ENCODE measurements at regions not wholly inside any gene's neighbourhood (a gene's known extent, or its start where the extent isn't known, plus 50 kb on each side); places are given as distances from the start of the nearest gene placed in this dataset.
"Not testable (repeated sequence)": the region's sequence is repeated elsewhere in the genome, so short reads cannot be mapped to it uniquely, and the experiment has no call there.

- no peaks in the 10 kb centered on the region for H3K36me3 Mint-ChIP-seq (ENCODE audit: insufficient read depth)
- no peak overlapping the region for H3K4me3 Mint-ChIP-seq
- peaks cover 10% of the 10 kb centered on the region for H3K9me3 Mint-ChIP-seq
- no peaks in the 10 kb centered on the region for H3K27me3 Mint-ChIP-seq (ENCODE audit: low read depth)
- ATAC-seq (no peak), DNase-seq (no peak)
- H3K4me1 Mint-ChIP-seq (ENCODE audit: low read depth), result no peaks in the 10 kb centered on the region
Observed at GRCh38 chr14:29982171-29982570, 54.5 kb upstream of the PRKD1 start.

GRCh38 chr14:29982993-29983392, 55.3 kb upstream of the PRKD1 start:
- H3K4me1 Mint-ChIP-seq (ENCODE audit: low read depth), result no peaks in the 10 kb centered on the region
- no peaks in the 10 kb centered on the region for H3K27me3 Mint-ChIP-seq (ENCODE audit: low read depth)
- ATAC-seq (no peak), DNase-seq (no peak)
- H3K4me3 Mint-ChIP-seq, result no peak overlapping the region
- no peaks in the 10 kb centered on the region for H3K36me3 Mint-ChIP-seq (ENCODE audit: insufficient read depth)
- H3K9me3 Mint-ChIP-seq, result peaks cover 10% of the 10 kb centered on the region

DNA sequence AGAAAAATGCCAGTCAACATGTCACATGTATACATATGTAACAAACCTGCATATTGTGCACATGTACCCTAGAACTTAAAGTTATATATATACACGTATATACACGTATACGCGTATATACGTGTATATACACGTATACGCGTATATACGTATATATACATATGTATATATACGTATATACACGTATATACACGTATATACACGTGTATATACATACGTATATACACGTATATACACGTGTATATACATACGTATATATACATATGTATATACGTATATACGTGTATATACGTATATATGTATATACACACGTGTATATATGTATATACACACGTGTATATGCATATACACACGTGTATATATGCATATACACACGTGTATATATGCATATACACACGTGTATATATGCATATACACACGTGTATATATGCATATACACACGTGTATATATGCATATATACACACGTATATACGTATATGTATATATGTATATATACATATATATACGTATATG, 62.8 kb upstream of the PRKD1 start:
- H3K36me3 Mint-ChIP-seq (ENCODE audit: insufficient read depth); ATAC-seq; H3K4me3 Mint-ChIP-seq; DNase-seq; H3K27me3 Mint-ChIP-seq (ENCODE audit: low read depth); H3K4me1 Mint-ChIP-seq (ENCODE audit: low read depth); H3K9me3 Mint-ChIP-seq: not testable (repeated sequence)

DNA sequence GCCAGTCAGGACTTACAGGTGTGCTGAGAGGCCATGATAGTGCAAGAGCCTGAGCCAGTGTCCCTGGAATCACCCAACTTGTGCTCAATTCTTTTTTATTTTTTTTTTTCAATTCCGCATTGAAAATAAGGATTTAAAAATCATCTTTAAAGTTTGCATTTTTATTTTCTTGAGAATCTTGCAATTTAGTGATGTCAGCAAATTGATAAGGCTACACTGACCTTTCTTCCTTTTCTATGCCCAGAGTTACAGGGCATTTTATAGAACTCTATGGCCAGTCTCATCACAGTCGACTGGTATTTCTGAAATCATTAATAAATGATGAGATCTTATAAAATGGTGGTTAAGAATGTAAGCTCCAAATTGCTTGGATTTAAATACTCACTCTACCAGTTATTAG, 63.3 kb upstream of the PRKD1 start:
- Mint-ChIP-seq H3K27me3 (ENCODE audit: low read depth) (no peaks in the 10 kb centered on the region), H3K4me3 (no peak overlapping the region), H3K4me1 (ENCODE audit: low read depth) (no peaks in the 10 kb centered on the region), H3K9me3 (no peaks in the 10 kb centered on the region), H3K36me3 (ENCODE audit: insufficient read depth) (no peaks in the 10 kb centered on the region)
- DNase-seq (no peak), ATAC-seq (no peak)

DNA sequence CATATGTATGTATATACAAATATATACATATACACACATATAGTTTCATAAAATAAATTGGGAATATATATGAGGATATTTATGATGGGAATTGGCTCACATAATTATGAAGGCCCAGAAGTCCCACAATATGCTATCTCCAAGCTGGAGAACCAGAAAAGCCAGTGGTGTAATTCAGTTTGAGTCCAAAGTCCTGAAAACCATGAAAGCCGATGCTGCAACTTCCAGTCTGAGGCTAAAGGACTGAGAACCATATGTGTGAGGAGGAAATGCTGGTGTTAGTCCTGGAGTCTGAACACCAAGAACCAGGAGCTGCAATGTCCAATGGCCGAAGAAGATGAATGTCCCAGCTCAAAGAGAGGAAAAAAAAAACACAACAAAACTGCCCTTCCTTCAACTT, 65.5 kb upstream of the PRKD1 start:
- H3K36me3 Mint-ChIP-seq (ENCODE audit: insufficient read depth), result no peaks in the 10 kb centered on the region
- H3K9me3 Mint-ChIP-seq, result no peaks in the 10 kb centered on the region
- H3K27me3 Mint-ChIP-seq (ENCODE audit: low read depth), result no peaks in the 10 kb centered on the region
- ATAC-seq (no peak), DNase-seq (no peak)
- no peaks in the 10 kb centered on the region for H3K4me1 Mint-ChIP-seq (ENCODE audit: low read depth)
- no peak overlapping the region for H3K4me3 Mint-ChIP-seq

GRCh38 chr14:29999013-29999539, 71.4 kb upstream of the PRKD1 start:
- no peaks in the 10 kb centered on the region for H3K36me3 Mint-ChIP-seq (ENCODE audit: insufficient read depth)
- ATAC-seq, result no peak
- H3K9me3 Mint-ChIP-seq, result no peaks in the 10 kb centered on the region
- DNase-seq, result no peak
- H3K4me3 Mint-ChIP-seq, result no peak overlapping the region
- no peaks in the 10 kb centered on the region for H3K4me1 Mint-ChIP-seq (ENCODE audit: low read depth)
- H3K27me3 Mint-ChIP-seq (ENCODE audit: low read depth), result peaks cover 2% of the 10 kb centered on the region

GRCh38 chr14:30002859-30003258, 75.2 kb upstream of the PRKD1 start:
- H3K9me3 Mint-ChIP-seq, result peaks cover 7% of the 10 kb centered on the region
- no peak for ATAC-seq

DNA sequence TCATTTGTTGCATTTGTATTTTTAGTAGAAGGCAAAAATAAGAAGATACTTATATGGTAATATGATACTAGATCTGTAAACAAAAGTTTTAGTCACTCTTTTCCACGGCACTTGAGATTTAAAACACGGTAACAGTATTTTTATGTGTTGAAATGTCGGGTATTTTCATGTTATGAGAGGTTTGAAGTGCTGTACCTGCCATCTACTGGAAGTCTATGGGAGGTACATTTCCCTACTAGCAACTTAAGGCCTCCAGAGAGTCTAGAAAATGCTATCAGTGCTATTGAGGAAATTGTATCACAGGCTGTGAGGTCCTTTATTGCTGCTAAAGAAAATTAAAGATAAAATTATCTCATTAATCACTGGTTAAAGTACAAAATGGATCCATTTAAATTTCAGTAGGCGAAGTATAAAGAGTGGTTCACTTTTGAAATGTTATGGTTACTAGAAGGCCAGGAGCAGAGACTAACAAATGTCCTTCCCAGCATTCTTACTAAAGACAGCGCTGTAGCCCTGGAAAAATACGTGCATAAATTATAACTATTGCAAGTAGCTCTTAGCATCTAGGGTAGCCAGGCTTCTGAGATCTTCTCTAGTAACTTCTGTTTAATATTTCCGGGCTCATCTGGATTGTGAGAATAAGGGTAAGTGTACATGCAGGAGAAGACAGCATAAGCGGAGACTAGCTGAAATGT, 77.6 kb upstream of the PRKD1 start:
- Mint-ChIP-seq H3K36me3 (ENCODE audit: insufficient read depth) (no peaks in the 10 kb centered on the region), H3K27me3 (ENCODE audit: low read depth) (peaks cover under 1% of the 10 kb centered on the region), H3K4me1 (ENCODE audit: low read depth) (no peaks in the 10 kb centered on the region), H3K9me3 (peaks cover 10% of the 10 kb centered on the region), H3K4me3 (no peak overlapping the region)
- ATAC-seq (no peak), DNase-seq (no peak)

More at GRCh38 chr14:30002859-30003258, 75.2 kb upstream of the PRKD1 start:
- Mint-ChIP-seq H3K27me3 (ENCODE audit: low read depth) (peaks cover 2% of the 10 kb centered on the region), H3K36me3 (ENCODE audit: insufficient read depth) (no peaks in the 10 kb centered on the region), H3K4me3 (no peak overlapping the region), H3K4me1 (ENCODE audit: low read depth) (no peaks in the 10 kb centered on the region)
- DNase-seq, result no peak

DNA sequence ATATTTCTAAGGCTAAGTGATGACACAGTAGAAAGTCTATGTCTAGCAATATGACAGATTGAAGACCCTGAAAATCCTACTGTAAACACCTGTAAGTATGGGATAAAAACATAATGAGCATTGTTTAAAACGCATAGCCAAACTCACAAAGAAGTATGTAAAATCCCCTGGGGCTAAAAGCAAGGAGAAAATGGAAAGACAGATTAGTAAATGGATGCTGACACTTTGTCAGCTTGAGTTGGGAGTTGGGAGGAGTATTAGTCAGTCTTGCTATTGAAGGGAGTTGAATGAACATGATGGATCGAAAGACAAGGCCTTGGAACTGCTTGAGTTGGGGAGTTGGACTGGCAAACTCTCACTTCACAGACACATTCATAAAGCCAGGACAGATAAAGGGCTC, 79.0 kb upstream of the PRKD1 start:
- ATAC-seq (no peak), DNase-seq (no peak)
- H3K4me1 Mint-ChIP-seq (ENCODE audit: low read depth), result no peaks in the 10 kb centered on the region
- H3K4me3 Mint-ChIP-seq, result no peak overlapping the region
- no peaks in the 10 kb centered on the region for H3K27me3 Mint-ChIP-seq (ENCODE audit: low read depth)
- H3K9me3 Mint-ChIP-seq, result peaks cover 10% of the 10 kb centered on the region
- H3K36me3 Mint-ChIP-seq (ENCODE audit: insufficient read depth), result no peaks in the 10 kb centered on the region

DNA sequence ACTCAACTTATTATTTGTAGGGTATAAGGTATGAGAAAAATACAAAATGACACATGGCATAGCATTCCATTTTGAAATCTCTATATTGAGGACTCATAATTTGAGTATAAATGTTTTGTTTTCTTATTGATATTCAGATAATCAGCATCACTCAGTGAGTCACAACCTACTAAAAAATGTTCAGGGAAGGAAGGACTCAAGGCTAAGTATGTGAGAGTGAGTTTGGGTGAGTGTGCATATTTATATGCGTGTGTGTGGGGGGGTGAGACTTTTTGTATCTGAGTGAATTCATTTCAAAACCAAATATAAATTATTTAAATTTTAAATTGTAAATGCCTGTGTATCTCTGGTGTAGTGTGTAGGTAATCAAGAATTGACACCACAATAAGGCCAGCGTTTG, 87.8 kb upstream of the PRKD1 start:
- Mint-ChIP-seq H3K36me3 (ENCODE audit: insufficient read depth) (no peaks in the 10 kb centered on the region), H3K4me1 (ENCODE audit: low read depth) (no peaks in the 10 kb centered on the region), H3K4me3 (no peak overlapping the region), H3K9me3 (peaks cover 8% of the 10 kb centered on the region), H3K27me3 (ENCODE audit: low read depth) (no peaks in the 10 kb centered on the region)
- no peak for DNase-seq
- no peak for ATAC-seq

GRCh38 chr14:30016002-30016401, 88.4 kb upstream of the PRKD1 start:
- peaks cover 8% of the 10 kb centered on the region for H3K9me3 Mint-ChIP-seq

DNA sequence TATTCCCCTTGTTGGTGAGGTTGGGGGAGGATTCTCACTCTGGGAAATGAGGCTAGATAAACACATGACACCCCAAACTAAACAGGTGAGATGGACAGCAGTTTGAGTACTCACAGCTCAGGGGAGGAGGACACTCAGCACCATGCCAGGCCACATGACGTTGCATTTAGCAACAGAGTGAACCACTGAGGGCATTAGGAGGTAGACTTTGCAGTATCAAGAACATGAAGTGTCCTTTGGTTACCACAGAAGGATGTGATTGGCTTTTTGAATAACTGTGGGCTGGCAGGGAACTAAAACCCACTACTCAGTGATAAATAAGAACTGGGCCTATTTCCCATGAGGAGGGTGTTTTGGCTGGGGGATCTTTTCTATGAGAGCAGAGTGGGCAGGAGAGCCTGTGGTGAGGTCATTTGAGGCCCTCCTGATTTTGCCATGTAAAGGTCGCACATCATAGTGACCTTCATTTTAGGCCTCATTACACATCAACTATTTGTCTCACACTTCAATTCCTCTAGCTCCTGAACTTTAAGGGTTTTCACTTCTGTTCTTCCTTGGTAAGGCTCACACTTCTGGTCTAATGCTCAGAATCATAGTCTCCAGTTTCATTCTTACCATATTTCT, 89.8 kb upstream of the PRKD1 start:
- Mint-ChIP-seq H3K4me3 (no peak overlapping the region), H3K4me1 (ENCODE audit: low read depth) (no peaks in the 10 kb centered on the region), H3K9me3 (peaks cover 8% of the 10 kb centered on the region), H3K27me3 (ENCODE audit: low read depth) (no peaks in the 10 kb centered on the region), H3K36me3 (ENCODE audit: insufficient read depth) (no peaks in the 10 kb centered on the region)
- no peak for DNase-seq
- ATAC-seq, result no peak

More at GRCh38 chr14:30016002-30016401, 88.4 kb upstream of the PRKD1 start:
- no peak overlapping the region for H3K4me3 Mint-ChIP-seq
- ATAC-seq, result no peak
- H3K4me1 Mint-ChIP-seq (ENCODE audit: low read depth), result no peaks in the 10 kb centered on the region
- no peaks in the 10 kb centered on the region for H3K27me3 Mint-ChIP-seq (ENCODE audit: low read depth)
- DNase-seq, result no peak
- H3K36me3 Mint-ChIP-seq (ENCODE audit: insufficient read depth), result no peaks in the 10 kb centered on the region

- no peaks in the 10 kb centered on the region for H3K4me1 Mint-ChIP-seq (ENCODE audit: low read depth)
- H3K36me3 Mint-ChIP-seq (ENCODE audit: insufficient read depth), result no peaks in the 10 kb centered on the region
- no peak for DNase-seq
- no peak for ATAC-seq
- H3K27me3 Mint-ChIP-seq (ENCODE audit: low read depth), result no peaks in the 10 kb centered on the region
- peaks cover 20% of the 10 kb centered on the region for H3K9me3 Mint-ChIP-seq
- H3K4me3 Mint-ChIP-seq, result no peak overlapping the region
Observed at GRCh38 chr14:30020271-30020670, 92.6 kb upstream of the PRKD1 start.

GRCh38 chr14:30020687-30021086, 93.0 kb upstream of the PRKD1 start:
- H3K4me1 Mint-ChIP-seq (ENCODE audit: low read depth), result no peaks in the 10 kb centered on the region
- peaks cover 20% of the 10 kb centered on the region for H3K9me3 Mint-ChIP-seq
- no peaks in the 10 kb centered on the region for H3K27me3 Mint-ChIP-seq (ENCODE audit: low read depth)
- DNase-seq, result no peak
- no peaks in the 10 kb centered on the region for H3K36me3 Mint-ChIP-seq (ENCODE audit: insufficient read depth)
- no peak overlapping the region for H3K4me3 Mint-ChIP-seq
- no peak for ATAC-seq

GRCh38 chr14:30023350-30023749, 95.7 kb upstream of the PRKD1 start:
- not testable (repeated sequence) for ATAC-seq; H3K36me3 Mint-ChIP-seq (ENCODE audit: insufficient read depth); H3K4me3 Mint-ChIP-seq; H3K27me3 Mint-ChIP-seq (ENCODE audit: low read depth); H3K4me1 Mint-ChIP-seq (ENCODE audit: low read depth); DNase-seq
- H3K9me3 Mint-ChIP-seq, result peaks cover 24% of the 10 kb centered on the region

Measured in activated T-cell treated with anti-CD3 and anti-CD28 coated beads, Interleukin-2, amount 50 U/mL, for 4 hours (primary cell).